ENCODE measurements at regions not wholly inside any gene's neighbourhood (a gene's known extent, or its start where the extent isn't known, plus 50 kb on each side); places are given as distances from the start of the nearest gene placed in this dataset.

DNA sequence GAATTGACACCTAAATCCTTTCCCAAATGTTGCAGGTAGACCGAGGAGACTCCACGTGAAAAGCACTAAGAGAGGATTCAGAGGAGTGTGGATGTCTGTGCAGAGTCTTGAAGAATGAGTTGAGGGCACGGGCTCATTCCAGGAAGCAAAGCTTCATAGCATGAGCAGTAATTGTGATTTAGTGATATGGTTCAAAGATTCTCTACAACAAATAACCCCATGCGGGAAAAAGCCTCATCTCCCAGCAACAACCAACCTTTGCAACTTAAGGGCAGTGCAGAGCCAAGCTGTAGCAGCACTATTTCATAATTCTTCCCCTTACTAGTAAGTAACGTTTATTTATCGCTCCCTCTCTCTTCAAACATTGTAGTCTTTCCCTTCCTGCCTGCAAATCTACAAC lies 87.5 kb upstream of the CLMP start:
- TF ChIP-seq, protein P1, sequence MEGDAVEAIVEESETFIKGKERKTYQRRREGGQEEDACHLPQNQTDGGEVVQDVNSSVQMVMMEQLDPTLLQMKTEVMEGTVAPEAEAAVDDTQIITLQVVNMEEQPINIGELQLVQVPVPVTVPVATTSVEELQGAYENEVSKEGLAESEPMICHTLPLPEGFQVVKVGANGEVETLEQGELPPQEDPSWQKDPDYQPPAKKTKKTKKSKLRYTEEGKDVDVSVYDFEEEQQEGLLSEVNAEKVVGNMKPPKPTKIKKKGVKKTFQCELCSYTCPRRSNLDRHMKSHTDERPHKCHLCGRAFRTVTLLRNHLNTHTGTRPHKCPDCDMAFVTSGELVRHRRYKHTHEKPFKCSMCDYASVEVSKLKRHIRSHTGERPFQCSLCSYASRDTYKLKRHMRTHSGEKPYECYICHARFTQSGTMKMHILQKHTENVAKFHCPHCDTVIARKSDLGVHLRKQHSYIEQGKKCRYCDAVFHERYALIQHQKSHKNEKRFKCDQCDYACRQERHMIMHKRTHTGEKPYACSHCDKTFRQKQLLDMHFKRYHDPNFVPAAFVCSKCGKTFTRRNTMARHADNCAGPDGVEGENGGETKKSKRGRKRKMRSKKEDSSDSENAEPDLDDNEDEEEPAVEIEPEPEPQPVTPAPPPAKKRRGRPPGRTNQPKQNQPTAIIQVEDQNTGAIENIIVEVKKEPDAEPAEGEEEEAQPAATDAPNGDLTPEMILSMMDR (IDR thresholded peaks at IDR 0.05; ENCODE audit: borderline replicate concordance, insufficient read depth, low read depth, low read length), result no peak

DNA sequence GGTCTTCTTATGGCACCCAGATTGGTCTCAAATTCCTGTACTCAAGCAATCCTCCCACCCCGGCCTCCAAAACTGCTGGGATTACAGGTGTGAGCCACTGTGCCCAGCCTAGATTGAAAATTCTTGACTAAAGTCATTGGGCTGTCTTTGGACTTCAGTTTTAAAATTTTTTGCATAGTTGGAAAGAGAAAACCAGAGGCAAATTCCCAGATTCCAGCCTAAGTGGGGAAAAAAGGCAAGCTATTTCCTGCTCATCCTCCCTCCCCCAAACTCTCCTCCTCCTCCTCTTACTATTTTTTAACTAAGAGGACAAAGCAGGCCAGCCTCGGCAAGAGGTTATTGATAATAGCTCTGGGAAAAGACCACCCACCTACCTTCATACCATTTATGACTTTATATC lies 78.6 kb upstream of the CLMP start:
- TF ChIP-seq, protein P1 (IDR thresholded peaks at IDR 0.05; ENCODE audit: borderline replicate concordance, insufficient read depth, low read depth, low read length), result no peak
- H3K4me3 ChIP-seq (ENCODE audit: low read depth, low read length), result no peak overlapping the region

More for the DNA sequence above, 87.5 kb upstream of the CLMP start:
- H3K4me3 ChIP-seq (ENCODE audit: low read depth, low read length), result no peak overlapping the region

DNA sequence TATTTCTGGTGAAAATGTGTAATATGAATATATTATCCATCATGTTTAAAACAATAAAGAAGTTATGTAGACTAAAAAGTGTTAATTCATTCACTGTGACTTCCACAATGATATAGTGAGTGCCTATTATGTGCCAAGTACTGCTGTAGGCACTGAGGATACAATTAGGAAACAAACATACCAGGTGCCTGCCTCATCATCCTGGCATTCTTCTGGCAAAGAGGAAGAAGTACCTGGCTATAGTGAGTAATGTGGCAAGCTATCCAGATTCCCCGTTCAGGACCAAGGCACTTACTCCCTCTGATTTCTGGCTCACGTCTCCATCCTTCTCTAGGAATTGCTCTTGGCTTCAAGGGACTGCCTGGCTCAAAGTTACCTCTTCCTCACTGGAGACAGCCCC lies 77.5 kb upstream of the CLMP start:
- TF ChIP-seq, protein P1 (IDR thresholded peaks at IDR 0.05; ENCODE audit: borderline replicate concordance, insufficient read depth, low read depth, low read length), result no peak
- no peak overlapping the region for H3K4me3 ChIP-seq (ENCODE audit: low read depth, low read length)

DNA sequence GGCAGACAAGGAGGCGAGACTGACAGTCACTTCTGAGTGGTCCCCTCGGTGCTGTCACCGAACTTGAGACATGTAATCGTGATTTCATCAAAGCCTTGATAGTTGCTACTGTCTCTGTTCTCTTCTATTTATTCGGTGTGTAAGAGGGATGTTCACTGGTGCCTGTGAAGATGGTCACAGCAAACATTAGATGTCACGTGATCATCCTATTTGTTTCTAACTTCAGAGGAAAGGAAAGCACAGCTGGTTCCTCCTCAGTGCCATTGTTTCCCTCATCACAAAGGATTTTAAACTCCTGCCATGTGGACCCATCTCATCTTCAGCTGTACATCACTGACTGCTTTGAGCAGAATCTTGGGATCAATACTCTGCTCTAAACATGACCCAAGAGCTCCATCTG lies 73.1 kb upstream of the CLMP start:
- TF ChIP-seq, protein P1 (IDR thresholded peaks at IDR 0.05; ENCODE audit: borderline replicate concordance, insufficient read depth, low read depth, low read length), result no peak
- H3K4me3 ChIP-seq (ENCODE audit: low read depth, low read length), result no peak overlapping the region

DNA sequence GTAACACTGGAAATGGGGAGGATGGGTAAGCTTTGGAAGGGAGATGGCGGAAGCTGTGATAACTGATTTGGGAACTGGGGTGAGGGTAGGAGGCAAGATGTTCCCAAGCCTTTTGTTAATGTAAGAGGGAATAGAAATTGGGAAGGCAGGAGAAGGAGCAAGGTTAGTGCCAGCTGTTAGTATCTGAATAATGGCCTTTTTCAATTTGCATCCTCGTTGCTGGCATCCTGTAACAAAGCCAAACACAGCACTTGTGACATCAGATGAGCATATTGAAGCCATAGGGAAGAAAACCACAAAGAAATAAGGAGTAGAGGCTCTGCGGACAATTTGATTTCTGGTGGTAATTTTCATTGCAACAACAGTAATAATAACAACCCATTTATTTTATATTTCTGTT lies 70.9 kb upstream of the CLMP start:
- TF ChIP-seq, protein P1 (IDR thresholded peaks at IDR 0.05; ENCODE audit: borderline replicate concordance, insufficient read depth, low read depth, low read length), result no peak
- no peak overlapping the region for H3K4me3 ChIP-seq (ENCODE audit: low read depth, low read length)

DNA sequence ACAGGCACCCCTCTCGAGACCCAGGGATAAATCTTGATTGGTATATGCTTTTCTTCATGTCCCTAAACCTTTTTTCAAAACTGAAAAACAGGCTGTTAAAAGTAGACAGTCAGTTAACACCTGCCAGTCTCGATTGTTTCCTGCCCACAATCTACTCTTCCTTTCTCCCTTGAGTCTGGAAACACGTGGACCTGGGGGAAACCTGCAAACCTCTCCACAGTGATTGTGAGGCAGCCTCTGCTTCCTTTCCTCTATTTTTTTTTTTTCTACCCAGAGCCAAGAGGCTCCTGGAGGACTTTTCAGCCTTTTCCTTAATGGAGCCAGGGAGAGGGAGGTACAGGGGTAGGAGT lies 69.4 kb upstream of the CLMP start:
- peak overlapping the region; percentile 26 for H3K4me3 ChIP-seq (ENCODE audit: low read depth, low read length)
- TF ChIP-seq, protein P1 (IDR thresholded peaks at IDR 0.05; ENCODE audit: borderline replicate concordance, insufficient read depth, low read depth, low read length), result no peak

DNA sequence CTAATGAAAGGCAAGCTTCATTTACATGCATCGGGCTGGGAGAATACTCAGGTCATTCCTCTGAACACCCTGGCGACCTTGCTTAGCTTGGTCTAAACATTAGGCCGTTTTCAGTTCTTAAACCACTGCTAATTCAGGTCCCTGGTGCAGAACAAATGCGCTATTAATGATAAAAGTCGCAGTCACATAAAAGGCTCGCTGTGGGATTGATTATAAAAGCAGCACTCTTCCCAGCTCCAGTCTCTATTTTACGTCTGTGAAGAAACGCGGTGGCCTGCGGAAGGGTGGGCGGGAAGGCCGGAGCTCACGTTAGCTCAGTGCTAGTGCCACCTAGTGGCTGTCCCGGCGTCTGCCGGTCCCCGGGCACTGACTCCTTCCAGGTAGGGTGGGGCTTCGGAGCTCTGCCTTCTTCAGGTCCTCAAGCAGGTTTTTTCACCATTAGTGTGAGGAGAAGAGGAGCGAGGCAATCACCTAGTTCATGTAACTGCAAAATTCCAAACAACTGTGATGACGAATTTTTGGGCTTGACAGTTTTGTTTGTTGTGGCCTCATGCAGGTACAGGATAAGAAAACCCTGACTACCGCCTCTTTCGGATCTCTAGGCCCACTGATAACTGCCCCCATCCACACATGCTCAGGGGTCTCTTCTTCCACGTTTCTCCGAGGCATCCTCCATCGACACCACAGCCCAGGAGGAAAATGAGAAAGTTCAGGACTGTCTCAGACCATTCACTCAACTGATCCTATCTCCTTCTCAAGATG lies 66.5 kb upstream of the CLMP start:
- TF ChIP-seq, protein P1 (IDR thresholded peaks at IDR 0.05; ENCODE audit: borderline replicate concordance, insufficient read depth, low read depth, low read length), result peak; percentile 81
- no peak overlapping the region for H3K4me3 ChIP-seq (ENCODE audit: low read depth, low read length)
